HG03378 (cell line): ENCODE measurements at regions not wholly inside any gene's neighbourhood (a gene's known extent, or its start where the extent isn't known, plus 50 kb on each side); places are given as distances from the start of the nearest gene placed in this dataset.

Source experiments
- ATAC-seq: cut with Tn5 transposase; IDR thresholded peaks from one replicate; pipeline ENCODE4 v1.9.1; 2021; ENCODE audit warnings: mild to moderate bottlenecking, moderate library complexity; ENCODE audit not compliant: unreplicated experiment

GRCh38 chr18:68435581-68435980 is 279.3 kb downstream of the TMX3 start:
- no peak for ATAC-seq

GRCh38 chr18:68431922-68432198 is 283.0 kb downstream of the TMX3 start:
- ATAC-seq = no peak

- no peak for ATAC-seq
Measured at GRCh38 chr18:68431111-68431921, 283.6 kb downstream of the TMX3 start.

GRCh38 chr18:68429841-68430240 is 285.1 kb downstream of the TMX3 start:
- ATAC-seq = no peak

GRCh38 chr18:68429111-68429510 is 285.8 kb downstream of the TMX3 start:
- no peak for ATAC-seq

GRCh38 chr18:68428661-68429060 is 286.2 kb downstream of the TMX3 start:
- no peak for ATAC-seq

- no peak for ATAC-seq
Measured at GRCh38 chr18:68427951-68428401, 286.9 kb downstream of the TMX3 start.

- no peak for ATAC-seq
Measured at GRCh38 chr18:68426731-68427315, 288.1 kb downstream of the TMX3 start.

GRCh38 chr18:68418881-68419280 is 296.0 kb downstream of the TMX3 start:
- no peak for ATAC-seq

GRCh38 chr18:68418226-68418868 is 296.6 kb downstream of the TMX3 start:
- no peak for ATAC-seq

- no peak for ATAC-seq
Measured at GRCh38 chr18:68417826-68418225, 297.1 kb downstream of the TMX3 start.

- ATAC-seq = no peak
Measured at GRCh38 chr18:68417166-68417799, 297.6 kb downstream of the TMX3 start.

GRCh38 chr18:68414407-68414806 is 300.5 kb downstream of the TMX3 start:
- no peak for ATAC-seq

GRCh38 chr18:68409576-68409975 is 305.3 kb downstream of the TMX3 start:
- ATAC-seq = no peak

- no peak for ATAC-seq
Measured at GRCh38 chr18:68406761-68407160, 308.1 kb downstream of the TMX3 start.

- ATAC-seq = no peak
Measured at GRCh38 chr18:68402784-68403183, 312.1 kb downstream of the TMX3 start.

GRCh38 chr18:68400889-68401288 is 314.0 kb downstream of the TMX3 start:
- no peak for ATAC-seq

- ATAC-seq = no peak
Measured at GRCh38 chr18:68399721-68400120, 315.2 kb downstream of the TMX3 start.

GRCh38 chr18:68397241-68398035 is 317.5 kb downstream of the TMX3 start:
- ATAC-seq = no peak

GRCh38 chr18:68394705-68395104 is 320.2 kb downstream of the TMX3 start:
- no peak for ATAC-seq

- no peak for ATAC-seq
Measured at GRCh38 chr18:68391801-68392200, 323.1 kb downstream of the TMX3 start.
